ENCODE measurements at regions not wholly inside any gene's neighbourhood (a gene's known extent, or its start where the extent isn't known, plus 50 kb on each side); places are given as distances from the start of the nearest gene placed in this dataset.

DNA sequence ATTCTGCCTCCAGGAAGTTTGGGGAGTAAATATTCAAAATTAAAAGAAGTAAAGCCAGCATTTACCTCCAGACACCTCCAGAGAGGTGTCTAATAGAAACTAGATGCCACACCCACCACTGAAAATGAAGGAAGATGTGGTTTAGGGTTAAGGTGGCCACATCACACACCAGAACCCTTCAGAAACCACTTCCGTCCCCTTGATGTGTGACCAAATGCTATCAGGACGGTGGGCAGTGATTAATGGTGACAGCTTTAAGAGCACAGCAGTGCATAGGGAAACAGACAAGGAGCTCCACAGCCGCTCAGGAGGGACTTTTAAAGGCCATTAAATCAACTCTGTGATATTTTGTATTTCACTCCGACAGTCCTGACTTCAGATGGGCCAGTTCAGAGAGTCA is 295.2 kb downstream of the BRINP1 start (continued):
- TF ChIP-seq, protein P1, sequence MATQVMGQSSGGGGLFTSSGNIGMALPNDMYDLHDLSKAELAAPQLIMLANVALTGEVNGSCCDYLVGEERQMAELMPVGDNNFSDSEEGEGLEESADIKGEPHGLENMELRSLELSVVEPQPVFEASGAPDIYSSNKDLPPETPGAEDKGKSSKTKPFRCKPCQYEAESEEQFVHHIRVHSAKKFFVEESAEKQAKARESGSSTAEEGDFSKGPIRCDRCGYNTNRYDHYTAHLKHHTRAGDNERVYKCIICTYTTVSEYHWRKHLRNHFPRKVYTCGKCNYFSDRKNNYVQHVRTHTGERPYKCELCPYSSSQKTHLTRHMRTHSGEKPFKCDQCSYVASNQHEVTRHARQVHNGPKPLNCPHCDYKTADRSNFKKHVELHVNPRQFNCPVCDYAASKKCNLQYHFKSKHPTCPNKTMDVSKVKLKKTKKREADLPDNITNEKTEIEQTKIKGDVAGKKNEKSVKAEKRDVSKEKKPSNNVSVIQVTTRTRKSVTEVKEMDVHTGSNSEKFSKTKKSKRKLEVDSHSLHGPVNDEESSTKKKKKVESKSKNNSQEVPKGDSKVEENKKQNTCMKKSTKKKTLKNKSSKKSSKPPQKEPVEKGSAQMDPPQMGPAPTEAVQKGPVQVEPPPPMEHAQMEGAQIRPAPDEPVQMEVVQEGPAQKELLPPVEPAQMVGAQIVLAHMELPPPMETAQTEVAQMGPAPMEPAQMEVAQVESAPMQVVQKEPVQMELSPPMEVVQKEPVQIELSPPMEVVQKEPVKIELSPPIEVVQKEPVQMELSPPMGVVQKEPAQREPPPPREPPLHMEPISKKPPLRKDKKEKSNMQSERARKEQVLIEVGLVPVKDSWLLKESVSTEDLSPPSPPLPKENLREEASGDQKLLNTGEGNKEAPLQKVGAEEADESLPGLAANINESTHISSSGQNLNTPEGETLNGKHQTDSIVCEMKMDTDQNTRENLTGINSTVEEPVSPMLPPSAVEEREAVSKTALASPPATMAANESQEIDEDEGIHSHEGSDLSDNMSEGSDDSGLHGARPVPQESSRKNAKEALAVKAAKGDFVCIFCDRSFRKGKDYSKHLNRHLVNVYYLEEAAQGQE (IDR thresholded peaks at IDR 0.05; ENCODE audit: low read depth, low read length), result no peak
- TF ChIP-seq SREBF2 (IDR thresholded peaks at IDR 0.05; ENCODE audit: low read length) (no peak), NFYB (IDR thresholded peaks at IDR 0.05; ENCODE audit: insufficient read depth, low read depth, low read length) (no peak), ZNF24 (IDR thresholded peaks at IDR 0.05) (no peak), ATF7 (IDR thresholded peaks at IDR 0.05; ENCODE audit: low read depth) (no peak)
- TF ChIP-seq, protein P2, sequence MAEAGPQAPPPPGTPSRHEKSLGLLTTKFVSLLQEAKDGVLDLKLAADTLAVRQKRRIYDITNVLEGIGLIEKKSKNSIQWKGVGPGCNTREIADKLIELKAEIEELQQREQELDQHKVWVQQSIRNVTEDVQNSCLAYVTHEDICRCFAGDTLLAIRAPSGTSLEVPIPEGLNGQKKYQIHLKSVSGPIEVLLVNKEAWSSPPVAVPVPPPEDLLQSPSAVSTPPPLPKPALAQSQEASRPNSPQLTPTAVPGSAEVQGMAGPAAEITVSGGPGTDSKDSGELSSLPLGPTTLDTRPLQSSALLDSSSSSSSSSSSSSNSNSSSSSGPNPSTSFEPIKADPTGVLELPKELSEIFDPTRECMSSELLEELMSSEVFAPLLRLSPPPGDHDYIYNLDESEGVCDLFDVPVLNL (IDR thresholded peaks at IDR 0.05; ENCODE audit: low read depth, low read length), result no peak

DNA sequence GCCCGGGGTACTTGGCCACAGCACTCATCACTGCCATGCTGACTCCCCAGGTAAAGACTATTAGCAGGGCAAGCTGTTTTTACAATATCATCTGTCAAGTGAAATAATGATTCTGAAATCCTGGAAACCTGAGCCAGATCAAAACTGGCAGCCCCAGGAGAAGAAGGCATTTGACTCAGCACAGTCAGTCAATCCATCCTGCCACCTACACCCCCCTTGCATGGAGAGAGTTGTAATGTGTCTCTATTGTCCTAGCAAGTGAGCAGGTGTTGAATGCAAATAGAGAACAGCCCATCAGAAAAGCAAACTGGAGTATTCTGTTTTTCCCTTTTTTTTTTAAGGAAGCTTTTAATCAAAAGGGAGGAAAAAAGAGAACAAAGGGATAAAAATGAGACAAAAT is 291.2 kb downstream of the BRINP1 start:
- WGBS (ENCODE audit: insufficient coverage, insufficient replicate concordance, low lambda C conversion rate, missing lambda C conversion rate), result 0% methylated on average over 1 of the region's 1 CpG
- Histone ChIP-seq H3K9ac (ENCODE audit: control insufficient read depth, insufficient read depth, low read length) (no peak overlapping the region), H2AFZ (ENCODE audit: control insufficient read depth, low read depth, low read length) (no peak overlapping the region), H3K9me3 (replicated peaks; ENCODE audit: control insufficient read depth, insufficient read depth, low read length) (no peaks in the 10 kb centered on the region), H3K79me2 (ENCODE audit: control insufficient read depth, insufficient read depth, low read length) (no peaks in the 10 kb centered on the region), H3K4me3 (no peak overlapping the region), H3K4me1 (ENCODE audit: control insufficient read depth, insufficient read depth, low read length) (no peaks in the 10 kb centered on the region), H3K36me3 (ENCODE audit: control insufficient read depth in 2 of 2, insufficient read depth in 2 of 2, low read length in 1 of 2) (no peaks in the 10 kb centered on the region), H4K20me1 (ENCODE audit: control insufficient read depth, insufficient read depth) (no peaks in the 10 kb centered on the region), H3K27ac (ENCODE audit: control insufficient read depth, insufficient read depth) (no peak overlapping the region), H3K27me3 (replicated peaks in 1 of 2; ENCODE audit: control insufficient read depth in 2 of 2, insufficient read depth in 2 of 2, low read length in 1 of 2) (no peaks in the 10 kb centered on the region), H3K4me2 (ENCODE audit: control insufficient read depth, insufficient read depth) (no peak overlapping the region)
- ChIA-PET CTCF (no interaction called here), POLR2A (no interaction called here), RAD21 (ENCODE audit: unreplicated experiment) (no interaction called here), SMC1A (ENCODE audit: uncharacterized antibody, unreplicated experiment) (interaction anchor here (0.6 kb wide), 1 partner anchor 1671 kb away, joined by 3 read pairs; no protein-coding TSS in a partner anchor)
- intact Hi-C loops (cut with micrococcal nuclease; ENCODE audit: unreplicated experiment), result no loop called here
- no TSS peak for BruUV-seq (replicated peaks)
- TF ChIP-seq NFXL1 (IDR thresholded peaks at IDR 0.05; ENCODE audit: borderline replicate concordance), result no peak
- no peak for TF ChIP-seq RCOR1 (conservative IDR thresholded peaks at IDR 0.05; ENCODE audit: low read depth, low read length)
- TF ChIP-seq SREBF2 (IDR thresholded peaks at IDR 0.05; ENCODE audit: low read length), result no peak
- no peak for TF ChIP-seq SREBF1 (IDR thresholded peaks at IDR 0.05; ENCODE audit: low read length)
- no peak for TF ChIP-seq DPF2 (IDR thresholded peaks at IDR 0.05)
- TF ChIP-seq, protein P2 (IDR thresholded peaks at IDR 0.05; ENCODE audit: low read depth, low read length), result no peak
- TF ChIP-seq SIN3A (IDR thresholded peaks at IDR 0.05; ENCODE audit: low read depth, low read length), result no peak
- TF ChIP-seq, protein P3, sequence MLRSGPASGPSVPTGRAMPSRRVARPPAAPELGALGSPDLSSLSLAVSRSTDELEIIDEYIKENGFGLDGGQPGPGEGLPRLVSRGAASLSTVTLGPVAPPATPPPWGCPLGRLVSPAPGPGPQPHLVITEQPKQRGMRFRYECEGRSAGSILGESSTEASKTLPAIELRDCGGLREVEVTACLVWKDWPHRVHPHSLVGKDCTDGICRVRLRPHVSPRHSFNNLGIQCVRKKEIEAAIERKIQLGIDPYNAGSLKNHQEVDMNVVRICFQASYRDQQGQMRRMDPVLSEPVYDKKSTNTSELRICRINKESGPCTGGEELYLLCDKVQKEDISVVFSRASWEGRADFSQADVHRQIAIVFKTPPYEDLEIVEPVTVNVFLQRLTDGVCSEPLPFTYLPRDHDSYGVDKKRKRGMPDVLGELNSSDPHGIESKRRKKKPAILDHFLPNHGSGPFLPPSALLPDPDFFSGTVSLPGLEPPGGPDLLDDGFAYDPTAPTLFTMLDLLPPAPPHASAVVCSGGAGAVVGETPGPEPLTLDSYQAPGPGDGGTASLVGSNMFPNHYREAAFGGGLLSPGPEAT (IDR thresholded peaks at IDR 0.05; ENCODE audit: low read depth), result no peak
- TF ChIP-seq, protein P4, sequence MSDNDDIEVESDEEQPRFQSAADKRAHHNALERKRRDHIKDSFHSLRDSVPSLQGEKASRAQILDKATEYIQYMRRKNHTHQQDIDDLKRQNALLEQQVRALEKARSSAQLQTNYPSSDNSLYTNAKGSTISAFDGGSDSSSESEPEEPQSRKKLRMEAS (IDR thresholded peaks at IDR 0.05; ENCODE audit: low read depth, low read length), result no peak
- no peak for TF ChIP-seq CBX3 (IDR thresholded peaks at IDR 0.05; ENCODE audit: borderline replicate concordance, low read depth)
- TF ChIP-seq CHD1 (IDR thresholded peaks at IDR 0.05; ENCODE audit: low read depth, low read length), result no peak
- TF ChIP-seq NR2F1 (conservative IDR thresholded peaks at IDR 0.05), result no peak
- no peak for TF ChIP-seq BHLHE40 (IDR thresholded peaks at IDR 0.05; ENCODE audit: borderline replicate concordance in 1 of 2, low read depth in 2 of 2, low read length in 1 of 2)
- DNase-seq (ENCODE audit: low read depth, low spot score) (no peak), ATAC-seq (no peak), FAIRE-seq (no peak)
- in situ Hi-C loops (cut with MboI), result no loop called here

Measured in GM12878 (cell line).